Left cardiac atrium (tissue), 4 donors: ENCODE measurements at regions not wholly inside any gene's neighbourhood (a gene's known extent, or its start where the extent isn't known, plus 50 kb on each side); places are given as distances from the start of the nearest gene placed in this dataset.

ENCODE experiments used
- ATAC-seq, 2 donors: fragments of 200-7000 bp; cut with Tn5 transposase; one replicate each; pipeline ENCODE4 v1.9.1; 2020; ENCODE audit warnings: mild to moderate bottlenecking in 2 of 2, moderate library complexity in 2 of 2
- DNase-seq: peaks from one replicate; pipeline ENCODE4 v3.0.0-alpha.2; 2020
- intact Hi-C, 2 donors: fragments of 100-400 bp; cut with DNase I; formaldehyde crosslinking; loops; one replicate each; pipeline versions ENCODE4 v1.14.1 to v1.15.1; 2022 to 2023
- donor health status: DM: no; HTN: yes; CAD: no.
- donor health status: DM: no; HTN: yes; CAD: no; lungs with severe emphysema.
- donor health status: DM: yes; HTN: yes; CAD: no.
- donor health status: Dilated cardiomyopathy.

- ATAC-seq (no peak), DNase-seq (no peak)
- intact Hi-C loops: no loop called here
Observed at GRCh38 chr1:163013826-163014600, 55.1 kb upstream of the RGS4 start.

- ATAC-seq (no peak), DNase-seq (no peak)
- intact Hi-C loops: no loop called here
Observed at GRCh38 chr1:163006051-163006834, 62.9 kb upstream of the RGS4 start.

GRCh38 chr1:162997499-162998285, 71.5 kb upstream of the RGS4 start:
- ATAC-seq: no peak
- intact Hi-C loops: no loop called here
- no peak for DNase-seq

GRCh38 chr1:162996261-162996660, 72.9 kb upstream of the RGS4 start:
- ATAC-seq: no peak
- DNase-seq: no peak
- intact Hi-C loops: no loop called here

GRCh38 chr1:162994921-162995320, 74.2 kb upstream of the RGS4 start:
- DNase-seq (no peak), ATAC-seq (no peak)
- intact Hi-C loops: no loop called here

GRCh38 chr1:162993846-162994245, 75.3 kb upstream of the RGS4 start:
- ATAC-seq (no peak), DNase-seq (no peak)
- intact Hi-C loops: no loop called here

- ATAC-seq: no peak
- intact Hi-C loops: no loop called here
- no peak for DNase-seq
Observed at GRCh38 chr1:162992945-162993344, 76.2 kb upstream of the RGS4 start.

- intact Hi-C loops: no loop called here
- ATAC-seq (no peak), DNase-seq (no peak)
Observed at GRCh38 chr1:162991444-162991843, 77.7 kb upstream of the RGS4 start.

- ATAC-seq (no peak), DNase-seq (no peak)
- intact Hi-C loops: no loop called here
Observed at GRCh38 chr1:162990665-162991064, 78.5 kb upstream of the RGS4 start.

- intact Hi-C loops: no loop called here
Observed at GRCh38 chr1:162988869-162989268, 80.3 kb upstream of the RGS4 start.

GRCh38 chr1:162987866-162988265, 81.3 kb upstream of the RGS4 start:
- intact Hi-C loops: no loop called here
- DNase-seq (no peak), ATAC-seq (no peak)

More at GRCh38 chr1:162988869-162989268, 80.3 kb upstream of the RGS4 start:
- ATAC-seq (no peak), DNase-seq (no peak)

GRCh38 chr1:162985816-162986435, 83.2 kb upstream of the RGS4 start:
- intact Hi-C loops: no loop called here
- no peak for ATAC-seq
- DNase-seq: no peak

GRCh38 chr1:162984699-162985098, 84.5 kb upstream of the RGS4 start:
- DNase-seq (no peak), ATAC-seq (no peak)
- intact Hi-C loops: no loop called here

- intact Hi-C loops: no loop called here
- no peak for ATAC-seq
- no peak for DNase-seq
Observed at GRCh38 chr1:162983671-162984425, 85.3 kb upstream of the RGS4 start.

GRCh38 chr1:162982364-162982763, 86.8 kb upstream of the RGS4 start:
- intact Hi-C loops: no loop called here
- ATAC-seq (no peak), DNase-seq (no peak)

GRCh38 chr1:162977944-162978568, 91.1 kb upstream of the RGS4 start:
- intact Hi-C loops: no loop called here

GRCh38 chr1:162976628-162977027, 92.5 kb upstream of the RGS4 start:
- ATAC-seq (no peak), DNase-seq (no peak)
- intact Hi-C loops: no loop called here

More at GRCh38 chr1:162977944-162978568, 91.1 kb upstream of the RGS4 start:
- ATAC-seq (no peak), DNase-seq (no peak)

GRCh38 chr1:162974810-162975209, 94.4 kb upstream of the RGS4 start:
- intact Hi-C loops: no loop called here
- no peak for ATAC-seq
- DNase-seq: no peak
